Astrocyte (in vitro differentiated cells and primary cell): ENCODE measurements at regions not wholly inside any gene's neighbourhood (a gene's known extent, or its start where the extent isn't known, plus 50 kb on each side); places are given as distances from the start of the nearest gene placed in this dataset.

Source experiments
- EZH2 ChIP-seq: IDR thresholded peaks from 2 replicates; pipeline ENCODE4 v1.6.1; 2012; ENCODE audit warnings: mild to moderate bottlenecking, low read length, inconsistent platforms; ENCODE audit not compliant: insufficient read depth
- TF ChIP-seq, protein P1 (sequence below): IDR thresholded peaks from 2 replicates; pipeline ENCODE4 v1.5.1; 2011; ENCODE audit warnings: low read depth, mild to moderate bottlenecking, inconsistent platforms, low read length, moderate library complexity; ENCODE audit not compliant: insufficient read depth

DNA sequence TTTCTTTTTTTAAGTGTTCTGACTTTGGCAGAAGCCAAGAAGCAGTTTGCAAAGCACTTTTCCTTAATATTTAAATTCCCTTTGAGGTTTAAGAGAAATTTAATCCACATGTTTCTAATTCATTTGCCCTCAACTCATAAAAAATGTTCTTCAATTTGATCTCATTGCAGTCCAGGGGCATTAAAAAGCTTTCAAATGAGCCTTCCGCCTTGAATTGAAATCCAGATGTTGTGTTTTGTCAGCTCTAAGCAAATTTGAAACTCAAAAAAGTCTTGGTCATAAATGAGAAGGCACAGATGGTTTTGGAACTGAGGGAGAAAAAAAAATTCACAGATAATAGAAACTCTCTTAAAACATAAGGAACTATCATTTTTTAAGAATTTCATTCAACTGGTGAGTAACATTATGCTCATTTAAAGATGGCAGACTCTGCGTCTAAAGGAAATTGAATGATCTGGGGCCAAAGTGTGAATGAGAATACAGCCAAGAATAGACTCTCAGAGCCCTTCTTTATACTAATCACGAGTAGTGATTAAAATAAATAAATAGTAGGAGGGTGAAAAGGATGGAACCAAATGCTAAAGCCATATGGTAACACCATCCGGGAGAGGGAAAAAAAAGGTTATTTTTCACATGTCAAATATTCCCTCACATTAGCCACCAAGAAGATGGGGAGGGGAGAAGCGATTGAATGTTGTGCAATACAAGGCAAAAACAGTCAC is 1304.7 kb downstream of the CDH8 start:
- TF ChIP-seq, protein P1, sequence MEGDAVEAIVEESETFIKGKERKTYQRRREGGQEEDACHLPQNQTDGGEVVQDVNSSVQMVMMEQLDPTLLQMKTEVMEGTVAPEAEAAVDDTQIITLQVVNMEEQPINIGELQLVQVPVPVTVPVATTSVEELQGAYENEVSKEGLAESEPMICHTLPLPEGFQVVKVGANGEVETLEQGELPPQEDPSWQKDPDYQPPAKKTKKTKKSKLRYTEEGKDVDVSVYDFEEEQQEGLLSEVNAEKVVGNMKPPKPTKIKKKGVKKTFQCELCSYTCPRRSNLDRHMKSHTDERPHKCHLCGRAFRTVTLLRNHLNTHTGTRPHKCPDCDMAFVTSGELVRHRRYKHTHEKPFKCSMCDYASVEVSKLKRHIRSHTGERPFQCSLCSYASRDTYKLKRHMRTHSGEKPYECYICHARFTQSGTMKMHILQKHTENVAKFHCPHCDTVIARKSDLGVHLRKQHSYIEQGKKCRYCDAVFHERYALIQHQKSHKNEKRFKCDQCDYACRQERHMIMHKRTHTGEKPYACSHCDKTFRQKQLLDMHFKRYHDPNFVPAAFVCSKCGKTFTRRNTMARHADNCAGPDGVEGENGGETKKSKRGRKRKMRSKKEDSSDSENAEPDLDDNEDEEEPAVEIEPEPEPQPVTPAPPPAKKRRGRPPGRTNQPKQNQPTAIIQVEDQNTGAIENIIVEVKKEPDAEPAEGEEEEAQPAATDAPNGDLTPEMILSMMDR = no peak
- no peak for TF ChIP-seq EZH2
